ENCODE measurements at regions not wholly inside any gene's neighbourhood (a gene's known extent, or its start where the extent isn't known, plus 50 kb on each side); places are given as distances from the start of the nearest gene placed in this dataset.

GRCh38 chr10:105494944-105495343 is 853.9 kb downstream of the SORCS3 start:
- DNase-seq = no peak

GRCh38 chr10:105494303-105494702 is 853.2 kb downstream of the SORCS3 start:
- DNase-seq = no peak

GRCh38 chr10:105473170-105473569 is 832.1 kb downstream of the SORCS3 start:
- no peak for DNase-seq

- DNase-seq = no peak
Measured at GRCh38 chr10:105468759-105469158, 827.7 kb downstream of the SORCS3 start.

GRCh38 chr10:105466521-105466920 is 825.4 kb downstream of the SORCS3 start:
- DNase-seq = no peak

GRCh38 chr10:105434970-105435369 is 793.9 kb downstream of the SORCS3 start:
- no peak for DNase-seq

- DNase-seq = no peak
Measured at GRCh38 chr10:105413997-105414396, 772.9 kb downstream of the SORCS3 start.

GRCh38 chr10:105409370-105409769 is 768.3 kb downstream of the SORCS3 start:
- no peak for DNase-seq

- DNase-seq = no peak
Measured at GRCh38 chr10:105406488-105406887, 765.4 kb downstream of the SORCS3 start.

GRCh38 chr10:105398202-105398601 is 757.1 kb downstream of the SORCS3 start:
- no peak for DNase-seq

GRCh38 chr10:105391670-105392351 is 750.7 kb downstream of the SORCS3 start:
- DNase-seq = no peak

- DNase-seq = no peak
Measured at GRCh38 chr10:105387971-105388370, 746.9 kb downstream of the SORCS3 start.

GRCh38 chr10:105383978-105384377 is 742.9 kb downstream of the SORCS3 start:
- DNase-seq = no peak

- DNase-seq = no peak
Measured at GRCh38 chr10:105370692-105371091, 729.6 kb downstream of the SORCS3 start.

GRCh38 chr10:105359708-105360107 is 718.6 kb downstream of the SORCS3 start:
- DNase-seq = no peak

GRCh38 chr10:105358911-105359310 is 717.8 kb downstream of the SORCS3 start:
- DNase-seq = no peak

GRCh38 chr10:105356626-105357025 is 715.5 kb downstream of the SORCS3 start:
- no peak for DNase-seq

GRCh38 chr10:105354010-105354409 is 712.9 kb downstream of the SORCS3 start:
- DNase-seq = no peak

- DNase-seq = no peak
Measured at GRCh38 chr10:105352827-105353226, 711.7 kb downstream of the SORCS3 start.

GRCh38 chr10:105352281-105352680 is 711.2 kb downstream of the SORCS3 start:
- no peak for DNase-seq

GRCh38 chr10:105351187-105351586 is 710.1 kb downstream of the SORCS3 start:
- no peak for DNase-seq

GRCh38 chr10:105347487-105347886 is 706.4 kb downstream of the SORCS3 start:
- no peak for DNase-seq

GRCh38 chr10:105342606-105343005 is 701.5 kb downstream of the SORCS3 start:
- no peak for DNase-seq

- no peak for DNase-seq
Measured at GRCh38 chr10:105339669-105340068, 698.6 kb downstream of the SORCS3 start.

GRCh38 chr10:105328503-105329133 is 687.5 kb downstream of the SORCS3 start:
- no peak for DNase-seq

Measured in SW 1271 (cell line).